NCI-H510A treated with DMSO at 0.1 percent for 48 hours (cell line): ENCODE measurements at regions not wholly inside any gene's neighbourhood (a gene's known extent, or its start where the extent isn't known, plus 50 kb on each side); places are given as distances from the start of the nearest gene placed in this dataset.

ENCODE experiments used
- DNase-seq: peaks from one replicate; lab custom pipeline; 2025; lab: John Stamatoyannopoulos, UW

GRCh38 chr20:60845146-60845545, 406.9 kb upstream of the CDH4 start:
- DNase-seq: no peak

- DNase-seq: no peak
These were observed 400.0 kb upstream of the CDH4 start for GRCh38 chr20:60851826-60852704.

- no peak for DNase-seq
These were observed 394.4 kb upstream of the CDH4 start for GRCh38 chr20:60857708-60858107.

- DNase-seq: no peak
These were observed 389.5 kb upstream of the CDH4 start for GRCh38 chr20:60862601-60863000.

GRCh38 chr20:60863548-60863947, 388.5 kb upstream of the CDH4 start:
- DNase-seq: no peak

GRCh38 chr20:60867589-60867988, 384.5 kb upstream of the CDH4 start:
- no peak for DNase-seq

- no peak for DNase-seq
These were observed 383.7 kb upstream of the CDH4 start for GRCh38 chr20:60868316-60868891.

GRCh38 chr20:60869087-60869486, 383.0 kb upstream of the CDH4 start:
- no peak for DNase-seq

- DNase-seq: no peak
These were observed 382.4 kb upstream of the CDH4 start for GRCh38 chr20:60869625-60870024.

GRCh38 chr20:60870040-60870439, 382.0 kb upstream of the CDH4 start:
- no peak for DNase-seq

GRCh38 chr20:60872224-60872623, 379.8 kb upstream of the CDH4 start:
- DNase-seq: no peak

- no peak for DNase-seq
These were observed 374.8 kb upstream of the CDH4 start for GRCh38 chr20:60877071-60877857.

GRCh38 chr20:60882836-60883235, 369.2 kb upstream of the CDH4 start:
- no peak for DNase-seq

- no peak for DNase-seq
These were observed 368.6 kb upstream of the CDH4 start for GRCh38 chr20:60883496-60883895.

- no peak for DNase-seq
These were observed 367.8 kb upstream of the CDH4 start for GRCh38 chr20:60884277-60884676.

- no peak for DNase-seq
These were observed 363.3 kb upstream of the CDH4 start for GRCh38 chr20:60888771-60889170.

GRCh38 chr20:60892095-60892813, 359.8 kb upstream of the CDH4 start:
- no peak for DNase-seq

- no peak for DNase-seq
These were observed 358.0 kb upstream of the CDH4 start for GRCh38 chr20:60894091-60894490.

GRCh38 chr20:60895363-60896079, 356.5 kb upstream of the CDH4 start:
- DNase-seq: no peak

- no peak for DNase-seq
These were observed 354.1 kb upstream of the CDH4 start for GRCh38 chr20:60897976-60898375.

GRCh38 chr20:60899320-60899719, 352.7 kb upstream of the CDH4 start:
- no peak for DNase-seq

- no peak for DNase-seq
These were observed 351.4 kb upstream of the CDH4 start for GRCh38 chr20:60900618-60901017.
